ENCODE measurements at regions not wholly inside any gene's neighbourhood (a gene's known extent, or its start where the extent isn't known, plus 50 kb on each side); places are given as distances from the start of the nearest gene placed in this dataset.

DNA sequence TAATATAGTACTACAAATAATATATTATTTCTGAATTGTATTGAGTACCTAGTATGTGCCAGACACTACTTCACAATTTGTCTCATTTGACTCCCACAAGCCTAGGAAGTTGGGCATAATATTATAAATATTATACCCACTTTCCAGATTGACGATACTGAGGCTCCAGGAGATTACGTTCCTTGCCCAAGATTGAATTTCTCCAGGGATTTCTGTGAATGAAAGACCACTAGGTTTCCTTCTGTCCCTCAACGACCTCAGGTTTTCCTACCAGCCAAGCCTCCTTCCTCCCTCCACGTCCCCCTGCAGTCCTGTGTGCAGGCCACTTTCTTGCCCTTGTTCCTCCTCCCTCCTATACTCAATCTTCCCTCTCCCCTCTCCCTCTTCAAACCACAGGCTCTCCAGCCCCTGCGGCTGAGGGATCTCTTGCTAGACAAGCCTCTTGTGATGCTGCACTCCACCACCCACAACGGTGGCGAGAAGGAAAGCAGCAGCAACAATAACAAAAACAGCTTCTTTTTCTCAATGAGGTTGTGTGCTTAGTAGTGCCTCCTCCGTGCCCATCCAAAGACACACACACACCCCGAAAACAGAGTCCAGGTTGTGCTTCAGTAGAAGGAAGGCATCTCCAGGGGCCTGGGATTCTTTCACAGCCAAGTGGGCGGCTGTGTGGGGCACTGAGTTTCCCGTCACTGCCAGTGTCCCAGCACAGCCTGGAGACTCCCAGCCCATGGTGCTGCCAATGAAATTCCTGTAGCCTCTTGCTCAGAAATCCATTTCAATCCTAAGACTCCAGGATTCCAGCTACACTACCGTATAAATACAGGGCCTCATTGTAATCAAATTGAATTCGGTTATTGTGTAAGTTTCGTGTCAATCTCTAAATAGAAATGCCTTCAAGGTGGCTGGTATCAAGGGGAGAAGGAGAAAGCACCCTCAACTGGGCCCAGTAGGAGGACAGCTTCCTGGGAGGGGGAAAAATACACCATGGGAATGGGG is 94.4 kb downstream of the NCR2 start:
- ChIA-PET CTCF (no interaction called here), POLR2A (no interaction called here), RAD21 (ENCODE audit: low non-redundant PET in 1 of 2, low total read pairs in 2 of 2, uncharacterized antibody in 2 of 2, unreplicated experiment in 2 of 2) (interaction anchor here in 1 of 2 experiments (0.6 kb wide), 1 partner anchor 18 kb away, joined by 4 read pairs; no protein-coding TSS in a partner anchor)
- no peaks in the 10 kb centered on the region for H3K9me2 ChIP-seq (ENCODE audit: insufficient read depth)
- H3K4me2 ChIP-seq (ENCODE audit: low read length), result peak overlapping the region; percentile 85
- no TSS peak for BruUV-seq (replicated peaks)
- TF ChIP-seq YY1 (IDR thresholded peaks at IDR 0.05; ENCODE audit: extremely low read depth, insufficient replicate concordance, low read depth, low read length), result no peak
- TF ChIP-seq POLR2AphosphoS5 (IDR thresholded peaks at IDR 0.05; ENCODE audit: low read depth, low read length), result no peak
- TF ChIP-seq ZNF274 (IDR thresholded peaks at IDR 0.05; ENCODE audit: low read depth, low read length), result no peak
- no peak for TF ChIP-seq TCF7L2 (IDR thresholded peaks at IDR 0.05; ENCODE audit: borderline replicate concordance, extremely low read depth, insufficient read depth, insufficient read length)
- TF ChIP-seq EZH2phosphoT487 (IDR thresholded peaks at IDR 0.05; ENCODE audit: borderline replicate concordance), result no peak
- no peak for TF ChIP-seq FOSL1 (IDR thresholded peaks at IDR 0.05; ENCODE audit: low read depth)
- no peak for TF ChIP-seq EZH2 (IDR thresholded peaks at IDR 0.05)
- TF ChIP-seq CTCF (IDR thresholded peaks at IDR 0.05 in 2 of 3, conservative IDR thresholded peaks at IDR 0.05 in 1 of 3; ENCODE audit: borderline replicate concordance in 1 of 3, insufficient read depth in 1 of 3, low read depth in 2 of 3, low read length in 2 of 3), result no peak
- no peak for TF ChIP-seq MAX (IDR thresholded peaks at IDR 0.05)
- no peak for TF ChIP-seq SIN3A (IDR thresholded peaks at IDR 0.05; ENCODE audit: low read depth)
- TF ChIP-seq SRF (IDR thresholded peaks at IDR 0.05; ENCODE audit: low read depth), result no peak
- no peak for TF ChIP-seq ELF1 (IDR thresholded peaks at IDR 0.05; ENCODE audit: borderline replicate concordance, low read depth)
- no peak for TF ChIP-seq RAD21 (IDR thresholded peaks at IDR 0.05; ENCODE audit: low read depth)
- no peak for TF ChIP-seq CEBPB (IDR thresholded peaks at IDR 0.05; ENCODE audit: low read depth)
- TF ChIP-seq CBX3 (IDR thresholded peaks at IDR 0.05; ENCODE audit: low read depth), result no peak
- no peak for TF ChIP-seq EGR1 (IDR thresholded peaks at IDR 0.05; ENCODE audit: low read depth)
- no peak for TF ChIP-seq ZBTB33 (IDR thresholded peaks at IDR 0.05; ENCODE audit: extremely low read depth, insufficient replicate concordance, low read length)
- H3K4me1 ChIP-seq (ENCODE audit: control insufficient read depth in 1 of 2, insufficient read depth in 2 of 2, low read length in 2 of 2), result peaks cover 36 to 56% of the 10 kb centered on the region in 2 experiments
- no peak overlapping the region for H2AFZ ChIP-seq (ENCODE audit: low read depth, low read length, poor library complexity, severe bottlenecking)
- no peak overlapping the region for H3K4me3 ChIP-seq (replicated peaks in 1 of 2; ENCODE audit: low read depth in 1 of 2, low read length in 2 of 2)
- H3K79me2 ChIP-seq (ENCODE audit: insufficient read depth, low read length), result no peaks in the 10 kb centered on the region
- no peaks in the 10 kb centered on the region for H3K36me3 ChIP-seq (ENCODE audit: control insufficient read depth in 1 of 2, insufficient read depth in 2 of 2, low read length in 2 of 2)
- no peak overlapping the region for H3K9ac ChIP-seq (ENCODE audit: low read length)
- intact Hi-C loops (cut with micrococcal nuclease), result no loop called here
- H3K27ac ChIP-seq (ENCODE audit: low read depth, low read length), result 0 out of 2 replicates have a peak overlapping the region, but pooled peaks have one; percentile 30
- no peaks in the 10 kb centered on the region for H4K20me1 ChIP-seq (ENCODE audit: insufficient read depth)
- no peaks in the 10 kb centered on the region for H3K9me3 ChIP-seq (ENCODE audit: control insufficient read depth in 1 of 2, insufficient read depth in 1 of 2, low read depth in 1 of 2, low read length in 2 of 2)
- no peaks in the 10 kb centered on the region for H3K27me3 ChIP-seq (ENCODE audit: insufficient read depth, low read length)
- no peak for ATAC-seq
- no peak for DNase-seq (ENCODE audit: low read depth, low spot score)

All from HCT116 (cell line).